ENCODE measurements at regions not wholly inside any gene's neighbourhood (a gene's known extent, or its start where the extent isn't known, plus 50 kb on each side); places are given as distances from the start of the nearest gene placed in this dataset.

DNA sequence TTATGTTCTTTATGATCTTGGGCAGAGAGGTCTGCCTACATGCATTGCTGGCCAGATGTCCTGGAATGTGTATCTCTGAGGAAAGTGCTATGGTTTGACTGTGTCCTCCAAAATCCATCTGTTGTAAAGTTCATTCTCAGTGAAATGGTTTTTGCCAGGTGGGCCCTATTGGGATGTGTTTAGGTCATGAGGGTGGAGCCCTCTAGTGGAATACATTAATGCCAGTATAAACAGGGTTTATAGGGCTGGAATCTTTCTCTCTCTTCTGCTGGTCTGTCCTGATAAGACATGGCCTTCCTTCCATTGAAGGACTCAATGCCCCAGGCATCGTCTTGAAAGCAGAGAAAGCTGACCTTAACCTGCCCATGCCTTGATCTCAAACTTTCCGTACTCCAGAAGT lies 258.5 kb downstream of the RPIA start:
- Histone ChIP-seq H3K9me3 (replicated peaks in 1 of 2; ENCODE audit: control insufficient read depth in 1 of 2, insufficient read depth in 1 of 2, low read length in 2 of 2) (no peaks in the 10 kb centered on the region), H3K79me2 (ENCODE audit: insufficient read depth, low read length) (no peaks in the 10 kb centered on the region), H4K20me1 (ENCODE audit: insufficient read depth, low read length) (no peaks in the 10 kb centered on the region), H3K27ac (ENCODE audit: low read depth in 1 of 2, low read length in 2 of 2) (no peak overlapping the region), H3K4me2 (replicated peaks; ENCODE audit: extremely low read depth, low read length, poor library complexity, severe bottlenecking) (no peak overlapping the region), H3K27me3 (ENCODE audit: control insufficient read depth in 2 of 2, insufficient read depth in 2 of 2, low read length in 2 of 2) (no peaks in the 10 kb centered on the region), H3K36me3 (replicated peaks in 1 of 2; ENCODE audit: control insufficient read depth in 1 of 2, insufficient read depth in 2 of 2, low read length in 2 of 2) (no peaks in the 10 kb centered on the region), H2AFZ (ENCODE audit: insufficient read depth, low read depth, low read length, poor library complexity, severe bottlenecking) (no peak overlapping the region), H3K4me1 (ENCODE audit: control insufficient read depth in 1 of 2, insufficient read depth in 2 of 2, low read length in 2 of 2) (no peaks in the 10 kb centered on the region), H3K9ac (ENCODE audit: insufficient read depth, low read length, poor library complexity, severe bottlenecking) (no peak overlapping the region), H3K4me3 (replicated peaks in 1 of 3; ENCODE audit: low read depth in 2 of 3, low read length in 3 of 3) (no peak overlapping the region)
- Mint-ChIP-seq H3K4me3 (no peak overlapping the region), H3K4me1 (peaks cover 2% of the 10 kb centered on the region), H3K27ac (no peak overlapping the region), H3K36me3 (no peaks in the 10 kb centered on the region), H3K9me3 (no peaks in the 10 kb centered on the region), H3K27me3 (ENCODE audit: low read depth in 3 of 3) (peaks cover 0 to 4% (median 0%) of the 10 kb centered on the region in 3 donors)
- no peak for DNase-seq
- TF ChIP-seq, protein P1, sequence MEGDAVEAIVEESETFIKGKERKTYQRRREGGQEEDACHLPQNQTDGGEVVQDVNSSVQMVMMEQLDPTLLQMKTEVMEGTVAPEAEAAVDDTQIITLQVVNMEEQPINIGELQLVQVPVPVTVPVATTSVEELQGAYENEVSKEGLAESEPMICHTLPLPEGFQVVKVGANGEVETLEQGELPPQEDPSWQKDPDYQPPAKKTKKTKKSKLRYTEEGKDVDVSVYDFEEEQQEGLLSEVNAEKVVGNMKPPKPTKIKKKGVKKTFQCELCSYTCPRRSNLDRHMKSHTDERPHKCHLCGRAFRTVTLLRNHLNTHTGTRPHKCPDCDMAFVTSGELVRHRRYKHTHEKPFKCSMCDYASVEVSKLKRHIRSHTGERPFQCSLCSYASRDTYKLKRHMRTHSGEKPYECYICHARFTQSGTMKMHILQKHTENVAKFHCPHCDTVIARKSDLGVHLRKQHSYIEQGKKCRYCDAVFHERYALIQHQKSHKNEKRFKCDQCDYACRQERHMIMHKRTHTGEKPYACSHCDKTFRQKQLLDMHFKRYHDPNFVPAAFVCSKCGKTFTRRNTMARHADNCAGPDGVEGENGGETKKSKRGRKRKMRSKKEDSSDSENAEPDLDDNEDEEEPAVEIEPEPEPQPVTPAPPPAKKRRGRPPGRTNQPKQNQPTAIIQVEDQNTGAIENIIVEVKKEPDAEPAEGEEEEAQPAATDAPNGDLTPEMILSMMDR (IDR thresholded peaks at IDR 0.05) = no peak
- intact Hi-C loops (cut with micrococcal nuclease) = no loop called here
- WGBS (ENCODE audit: insufficient coverage) = no CpG with 5 or more reads among the region's 2 CpGs

DNA sequence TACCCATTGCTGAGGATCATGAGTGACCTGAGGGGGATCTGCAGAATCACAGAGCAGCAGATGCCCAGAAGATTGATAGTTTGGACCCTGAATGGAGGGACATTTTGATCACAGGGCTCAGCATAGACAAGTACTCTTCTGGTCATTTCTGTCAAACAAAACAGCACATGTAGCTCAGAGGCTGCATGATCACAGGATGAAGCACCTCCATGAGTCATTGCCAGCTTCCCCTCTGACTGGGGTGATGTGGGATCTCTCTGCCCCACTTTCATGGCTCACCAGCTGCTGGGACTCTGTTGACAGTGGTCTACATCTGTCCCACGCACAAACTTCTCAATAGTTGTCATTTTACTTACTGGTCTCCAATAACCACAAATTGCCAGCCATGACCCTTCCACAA lies 264.1 kb downstream of the RPIA start:
- H3K27me3 Mint-ChIP-seq (ENCODE audit: low read depth in 3 of 3) = peaks cover 0 to 2% (median 2%) of the 10 kb centered on the region in 3 donors
- H3K4me1 ChIP-seq (ENCODE audit: control insufficient read depth in 1 of 2, insufficient read depth in 2 of 2, low read length in 2 of 2) = no peaks in the 10 kb centered on the region
- no peaks in the 10 kb centered on the region for H3K27me3 ChIP-seq (ENCODE audit: control insufficient read depth in 2 of 2, insufficient read depth in 2 of 2, low read length in 2 of 2)
- H4K20me1 ChIP-seq (ENCODE audit: insufficient read depth, low read length) = no peaks in the 10 kb centered on the region
- no peaks in the 10 kb centered on the region for H3K9me3 Mint-ChIP-seq
- no peak overlapping the region for H3K4me3 ChIP-seq (replicated peaks in 1 of 3; ENCODE audit: low read depth in 2 of 3, low read length in 3 of 3)
- no peaks in the 10 kb centered on the region for H3K79me2 ChIP-seq (ENCODE audit: insufficient read depth, low read length)
- no peaks in the 10 kb centered on the region for H3K9me3 ChIP-seq (replicated peaks in 1 of 2; ENCODE audit: control insufficient read depth in 1 of 2, insufficient read depth in 1 of 2, low read length in 2 of 2)
- no CpG with 5 or more reads among the region's 1 CpG for WGBS (ENCODE audit: insufficient coverage)
- no peak overlapping the region for H3K4me2 ChIP-seq (replicated peaks; ENCODE audit: extremely low read depth, low read length, poor library complexity, severe bottlenecking)
- no peak overlapping the region for H3K4me3 Mint-ChIP-seq
- no peaks in the 10 kb centered on the region for H3K4me1 Mint-ChIP-seq
- no peaks in the 10 kb centered on the region for H3K36me3 ChIP-seq (replicated peaks in 1 of 2; ENCODE audit: control insufficient read depth in 1 of 2, insufficient read depth in 2 of 2, low read length in 2 of 2)
- no peak overlapping the region for H2AFZ ChIP-seq (ENCODE audit: insufficient read depth, low read depth, low read length, poor library complexity, severe bottlenecking)
- no peak overlapping the region for H3K27ac Mint-ChIP-seq
- intact Hi-C loops (cut with micrococcal nuclease) = no loop called here
- no peak overlapping the region for H3K27ac ChIP-seq (ENCODE audit: low read depth in 1 of 2, low read length in 2 of 2)
- no peak for DNase-seq
- no peaks in the 10 kb centered on the region for H3K36me3 Mint-ChIP-seq
- TF ChIP-seq, protein P1 (IDR thresholded peaks at IDR 0.05) = no peak
- H3K9ac ChIP-seq (ENCODE audit: insufficient read depth, low read length, poor library complexity, severe bottlenecking) = no peak overlapping the region

Data from CD14-positive monocyte (primary cell).